WTC11 (cell line): ENCODE measurements at regions not wholly inside any gene's neighbourhood (a gene's known extent, or its start where the extent isn't known, plus 50 kb on each side); places are given as distances from the start of the nearest gene placed in this dataset.

Source experiments
- ATAC-seq: fragments of 200-7000 bp; cut with Tn5 transposase; 2 replicates; pipeline ENCODE4 v1.10.0; 2021; ENCODE audit warnings: mild to moderate bottlenecking, moderate library complexity
- CTCF ChIA-PET: fragments of 300-600 bp; sonication (Branson Sonifier 250); formaldehyde crosslinking; loops from one replicate; lab custom pipeline; 2021; ENCODE audit warnings: antibody characterized with exemption; lab: Charles Lee
- POLR2A ChIA-PET: fragments of 350-600 bp; sonication (Branson Sonifier 250); formaldehyde crosslinking; loops from one replicate; lab custom pipeline; 2021; ENCODE audit warnings: antibody characterized with exemption; lab: Charles Lee
- DNase-seq: peaks from one replicate; pipeline ENCODE4 v3.0.0; 2021; ENCODE audit warnings: low spot score
- H3K27ac Mint-ChIP-seq: 2 replicates; pipeline ENCODE4 v1.8.0; 2021; ENCODE audit warnings: mixed read lengths
- H3K27me3 Mint-ChIP-seq: 2 replicates; pipeline ENCODE4 v1.8.0; 2021; ENCODE audit warnings: low read depth, mild to moderate bottlenecking, moderate library complexity, mixed read lengths
- H3K36me3 Mint-ChIP-seq: 2 replicates; pipeline ENCODE4 v1.8.0; 2021; ENCODE audit warnings: mixed read lengths
- H3K4me1 Mint-ChIP-seq: 2 replicates; pipeline ENCODE4 v1.8.0; 2022; ENCODE audit warnings: mixed read lengths
- H3K4me3 Mint-ChIP-seq: 2 replicates; pipeline ENCODE4 v1.8.0; 2021; ENCODE audit warnings: mild to moderate bottlenecking, moderate library complexity, mixed read lengths
- H3K9me3 Mint-ChIP-seq: 2 replicates; pipeline ENCODE4 v1.8.0; 2021; ENCODE audit warnings: mixed read lengths
- CDX4 ChIP-seq: fragments of 250-450 bp; sonication (Bioruptor Pico); IDR thresholded peaks from 2 replicates; pipeline ENCODE4 v1.9.0; 2021; ENCODE audit warnings: moderate library complexity, mild to moderate bottlenecking, inconsistent platforms, borderline replicate concordance
- E2F4 ChIP-seq: sonication (generic); formaldehyde crosslinking; IDR thresholded peaks from 2 replicates; pipeline ENCODE4 v1.8.1; 2022; ENCODE audit warnings: low read depth, mild to moderate bottlenecking, moderate library complexity, missing genetic modification reagents, borderline replicate concordance
- EMX1 ChIP-seq: fragments of 250-450 bp; sonication (Bioruptor Pico); IDR thresholded peaks from 2 replicates; pipeline ENCODE4 v1.8.0; 2021; ENCODE audit warnings: mild to moderate bottlenecking
- ERG ChIP-seq: fragments of 250-450 bp; sonication (Bioruptor Pico); IDR thresholded peaks from 2 replicates; pipeline ENCODE4 v1.8.0; 2021; ENCODE audit warnings: mild to moderate bottlenecking
- ESRRA ChIP-seq: sonication (generic); formaldehyde crosslinking; IDR thresholded peaks from 2 replicates; pipeline ENCODE4 v1.8.1; 2022; ENCODE audit warnings: mild to moderate bottlenecking, missing genetic modification reagents, borderline replicate concordance
- FOXK1 ChIP-seq: sonication (generic); formaldehyde crosslinking; IDR thresholded peaks from 2 replicates; pipeline ENCODE4 v1.8.0; 2022; ENCODE audit warnings: mild to moderate bottlenecking, moderate library complexity, missing genetic modification reagents
- GTF2I ChIP-seq: fragments of 250-450 bp; sonication (Bioruptor Pico); conservative IDR thresholded peaks from 2 replicates; pipeline ENCODE4 v1.4.0; 2021; ENCODE audit warnings: mild to moderate bottlenecking
- MXD4 ChIP-seq: fragments of 250-450 bp; sonication (Bioruptor Pico); IDR thresholded peaks from 2 replicates; pipeline ENCODE4 v1.8.0; 2021; ENCODE audit warnings: mild to moderate bottlenecking, moderate library complexity, borderline replicate concordance
- MYBL2 ChIP-seq: sonication (generic); formaldehyde crosslinking; IDR thresholded peaks from 2 replicates; pipeline ENCODE4 v1.8.1; 2023; ENCODE audit warnings: mild to moderate bottlenecking, moderate library complexity, missing genetic modification reagents
- NR1H2 ChIP-seq: sonication (generic); formaldehyde crosslinking; IDR thresholded peaks from 2 replicates; pipeline ENCODE4 v1.9.0; 2021; ENCODE audit warnings: mild to moderate bottlenecking, moderate library complexity, missing genetic modification reagents
- SOX15 ChIP-seq: fragments of 250-450 bp; sonication (Bioruptor Pico); IDR thresholded peaks from 2 replicates; pipeline ENCODE4 v1.9.0; 2021; ENCODE audit warnings: mild to moderate bottlenecking
- ZNF121 ChIP-seq: sonication (generic); formaldehyde crosslinking; IDR thresholded peaks from 2 replicates; pipeline ENCODE4 v1.8.0; 2023; ENCODE audit warnings: missing genetic modification reagents
- ZNF219 ChIP-seq: sonication (generic); formaldehyde crosslinking; IDR thresholded peaks from 2 replicates; pipeline ENCODE4 v1.8.0; 2023; ENCODE audit warnings: missing genetic modification reagents, mild to moderate bottlenecking, borderline replicate concordance
- TF ChIP-seq, protein P1 (sequence below): sonication (generic); formaldehyde crosslinking; IDR thresholded peaks from 2 replicates; pipeline ENCODE4 v1.8.0; 2023; ENCODE audit warnings: missing genetic modification reagents, mild to moderate bottlenecking, borderline replicate concordance
- TF ChIP-seq, protein P2 (sequence below): sonication (generic); formaldehyde crosslinking; IDR thresholded peaks from 2 replicates; pipeline ENCODE4 v1.8.0; 2022; ENCODE audit warnings: mild to moderate bottlenecking, missing genetic modification reagents
- TF ChIP-seq, protein P3 (sequence below): sonication (generic); formaldehyde crosslinking; IDR thresholded peaks from 2 replicates; pipeline ENCODE4 v1.8.0; 2022; ENCODE audit warnings: mild to moderate bottlenecking, missing genetic modification reagents
- TF ChIP-seq, protein P4 (sequence below): sonication (generic); formaldehyde crosslinking; IDR thresholded peaks from 2 replicates; pipeline ENCODE4 v1.8.1; 2023; ENCODE audit warnings: mild to moderate bottlenecking, missing genetic modification reagents, borderline replicate concordance
- TF ChIP-seq, protein P5 (sequence below): sonication (generic); formaldehyde crosslinking; IDR thresholded peaks from 2 replicates; pipeline ENCODE4 v1.8.1; 2023; ENCODE audit warnings: mild to moderate bottlenecking, missing genetic modification reagents, moderate library complexity

- Mint-ChIP-seq H3K4me1 (peaks cover 14% of the 10 kb centered on the region), H3K27me3 (no peaks in the 10 kb centered on the region), H3K36me3 (peaks cover 4% of the 10 kb centered on the region; the same call in 1 of the 2 replicates)
- no peak for DNase-seq
- TF ChIP-seq MXD4 (CRISPR knock-in tag) (no peak), FOXK1 (CRISPR knock-in tag) (no peak), MYBL2 (CRISPR knock-in tag) (no peak), ZNF121 (CRISPR knock-in tag) (no peak), EMX1 (CRISPR knock-in tag) (no peak), GTF2I (CRISPR knock-in tag) (no peak)
- TF ChIP-seq, protein P1, sequence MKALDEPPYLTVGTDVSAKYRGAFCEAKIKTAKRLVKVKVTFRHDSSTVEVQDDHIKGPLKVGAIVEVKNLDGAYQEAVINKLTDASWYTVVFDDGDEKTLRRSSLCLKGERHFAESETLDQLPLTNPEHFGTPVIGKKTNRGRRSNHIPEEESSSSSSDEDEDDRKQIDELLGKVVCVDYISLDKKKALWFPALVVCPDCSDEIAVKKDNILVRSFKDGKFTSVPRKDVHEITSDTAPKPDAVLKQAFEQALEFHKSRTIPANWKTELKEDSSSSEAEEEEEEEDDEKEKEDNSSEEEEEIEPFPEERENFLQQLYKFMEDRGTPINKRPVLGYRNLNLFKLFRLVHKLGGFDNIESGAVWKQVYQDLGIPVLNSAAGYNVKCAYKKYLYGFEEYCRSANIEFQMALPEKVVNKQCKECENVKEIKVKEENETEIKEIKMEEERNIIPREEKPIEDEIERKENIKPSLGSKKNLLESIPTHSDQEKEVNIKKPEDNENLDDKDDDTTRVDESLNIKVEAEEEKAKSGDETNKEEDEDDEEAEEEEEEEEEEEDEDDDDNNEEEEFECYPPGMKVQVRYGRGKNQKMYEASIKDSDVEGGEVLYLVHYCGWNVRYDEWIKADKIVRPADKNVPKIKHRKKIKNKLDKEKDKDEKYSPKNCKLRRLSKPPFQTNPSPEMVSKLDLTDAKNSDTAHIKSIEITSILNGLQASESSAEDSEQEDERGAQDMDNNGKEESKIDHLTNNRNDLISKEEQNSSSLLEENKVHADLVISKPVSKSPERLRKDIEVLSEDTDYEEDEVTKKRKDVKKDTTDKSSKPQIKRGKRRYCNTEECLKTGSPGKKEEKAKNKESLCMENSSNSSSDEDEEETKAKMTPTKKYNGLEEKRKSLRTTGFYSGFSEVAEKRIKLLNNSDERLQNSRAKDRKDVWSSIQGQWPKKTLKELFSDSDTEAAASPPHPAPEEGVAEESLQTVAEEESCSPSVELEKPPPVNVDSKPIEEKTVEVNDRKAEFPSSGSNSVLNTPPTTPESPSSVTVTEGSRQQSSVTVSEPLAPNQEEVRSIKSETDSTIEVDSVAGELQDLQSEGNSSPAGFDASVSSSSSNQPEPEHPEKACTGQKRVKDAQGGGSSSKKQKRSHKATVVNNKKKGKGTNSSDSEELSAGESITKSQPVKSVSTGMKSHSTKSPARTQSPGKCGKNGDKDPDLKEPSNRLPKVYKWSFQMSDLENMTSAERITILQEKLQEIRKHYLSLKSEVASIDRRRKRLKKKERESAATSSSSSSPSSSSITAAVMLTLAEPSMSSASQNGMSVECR, result no peak
- TF ChIP-seq, protein P2, sequence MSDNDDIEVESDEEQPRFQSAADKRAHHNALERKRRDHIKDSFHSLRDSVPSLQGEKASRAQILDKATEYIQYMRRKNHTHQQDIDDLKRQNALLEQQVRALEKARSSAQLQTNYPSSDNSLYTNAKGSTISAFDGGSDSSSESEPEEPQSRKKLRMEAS (CRISPR knock-in tag), result no peak
- TF ChIP-seq, protein P3, sequence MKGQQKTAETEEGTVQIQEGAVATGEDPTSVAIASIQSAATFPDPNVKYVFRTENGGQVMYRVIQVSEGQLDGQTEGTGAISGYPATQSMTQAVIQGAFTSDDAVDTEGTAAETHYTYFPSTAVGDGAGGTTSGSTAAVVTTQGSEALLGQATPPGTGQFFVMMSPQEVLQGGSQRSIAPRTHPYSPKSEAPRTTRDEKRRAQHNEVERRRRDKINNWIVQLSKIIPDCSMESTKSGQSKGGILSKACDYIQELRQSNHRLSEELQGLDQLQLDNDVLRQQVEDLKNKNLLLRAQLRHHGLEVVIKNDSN (CRISPR knock-in tag), result no peak
- TF ChIP-seq, all 79 proteins: peak for 0
- H3K27ac Mint-ChIP-seq, result no peak overlapping the region
- POLR2A ChIA-PET, result no interaction called here
- no peak overlapping the region for H3K4me3 Mint-ChIP-seq
- peaks cover 21% of the 10 kb centered on the region for H3K9me3 Mint-ChIP-seq
- CTCF ChIA-PET, result interaction anchor here (1.1 kb wide), 1 partner anchor 353 kb away, joined by 3 read pairs; no protein-coding TSS in a partner anchor
- no peak for ATAC-seq
Measured at GRCh38 chr6:139722530-139722929, 348.1 kb upstream of the CITED2 start.

DNA sequence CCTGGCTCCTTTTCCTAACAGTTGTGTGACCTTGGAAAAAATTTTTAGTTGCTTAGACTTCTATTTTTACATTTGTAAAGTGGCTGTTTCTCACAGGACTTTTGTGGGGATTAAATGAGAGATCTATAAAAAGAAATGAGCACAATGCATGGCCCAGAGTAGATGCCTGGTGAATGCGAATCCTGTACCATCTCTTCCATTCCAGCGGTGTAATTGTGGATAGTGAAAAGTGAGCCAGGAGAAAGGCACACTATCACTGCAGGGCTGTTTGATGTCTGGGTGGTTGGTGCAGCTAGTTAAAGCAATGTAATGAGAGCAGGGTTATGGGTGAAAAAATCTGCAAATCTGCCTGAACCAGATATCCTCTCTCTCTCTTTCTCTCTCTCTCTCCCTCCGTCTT is 347.5 kb upstream of the CITED2 start:
- H3K27me3 Mint-ChIP-seq, result no peaks in the 10 kb centered on the region
- H3K9me3 Mint-ChIP-seq, result peaks cover 18% of the 10 kb centered on the region
- H3K36me3 Mint-ChIP-seq, result peaks cover 4% of the 10 kb centered on the region; the same call in 1 of the 2 replicates
- ATAC-seq, result no peak
- ChIA-PET CTCF (interaction anchor here (1.1 kb wide), 1 partner anchor 353 kb away, joined by 3 read pairs; no protein-coding TSS in a partner anchor), POLR2A (no interaction called here)
- no peak for DNase-seq
- H3K4me3 Mint-ChIP-seq, result no peak overlapping the region
- peaks cover 14% of the 10 kb centered on the region for H3K4me1 Mint-ChIP-seq
- H3K27ac Mint-ChIP-seq, result no peak overlapping the region; the same call in 1 of the 2 replicates
- TF ChIP-seq ZNF219 (CRISPR knock-in tag) (no peak), ERG (no peak)

DNA sequence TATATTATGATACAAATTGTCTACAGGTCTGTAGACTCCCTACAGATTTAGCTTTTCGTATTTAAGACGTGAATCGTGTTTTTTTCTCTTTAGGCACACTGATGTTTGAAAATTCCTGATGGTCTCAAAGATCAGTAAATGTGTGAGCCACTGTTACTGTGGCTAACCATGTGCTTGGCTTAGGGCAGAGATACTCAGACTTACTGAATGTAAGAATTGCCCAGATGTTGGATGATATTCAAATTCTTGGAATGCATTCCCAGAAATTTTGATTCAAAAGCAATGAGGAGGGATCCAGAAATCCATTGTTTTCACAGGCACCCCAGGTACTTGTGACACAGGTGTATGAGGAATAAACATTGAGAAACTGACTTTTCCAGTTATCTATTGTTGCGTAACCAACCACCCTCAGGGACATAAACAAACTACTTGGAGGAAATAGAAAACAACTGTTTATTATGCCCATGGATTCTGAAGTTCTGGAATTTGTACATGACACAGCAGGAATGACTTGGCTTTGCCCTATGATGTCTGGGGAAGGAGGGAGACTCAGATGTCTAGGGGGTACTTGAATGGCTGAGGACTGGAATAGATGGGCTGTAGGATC is 339.6 kb upstream of the CITED2 start:
- no peak for DNase-seq
- no peaks in the 10 kb centered on the region for H3K9me3 Mint-ChIP-seq
- H3K4me1 Mint-ChIP-seq, result peaks cover 10% of the 10 kb centered on the region
- H3K36me3 Mint-ChIP-seq, result no peaks in the 10 kb centered on the region
- H3K27me3 Mint-ChIP-seq, result no peaks in the 10 kb centered on the region
- no peak overlapping the region for H3K4me3 Mint-ChIP-seq
- no peak for ATAC-seq
- ChIA-PET CTCF (no interaction called here), POLR2A (no interaction called here)
- no peak overlapping the region for H3K27ac Mint-ChIP-seq
- TF ChIP-seq, protein P4, sequence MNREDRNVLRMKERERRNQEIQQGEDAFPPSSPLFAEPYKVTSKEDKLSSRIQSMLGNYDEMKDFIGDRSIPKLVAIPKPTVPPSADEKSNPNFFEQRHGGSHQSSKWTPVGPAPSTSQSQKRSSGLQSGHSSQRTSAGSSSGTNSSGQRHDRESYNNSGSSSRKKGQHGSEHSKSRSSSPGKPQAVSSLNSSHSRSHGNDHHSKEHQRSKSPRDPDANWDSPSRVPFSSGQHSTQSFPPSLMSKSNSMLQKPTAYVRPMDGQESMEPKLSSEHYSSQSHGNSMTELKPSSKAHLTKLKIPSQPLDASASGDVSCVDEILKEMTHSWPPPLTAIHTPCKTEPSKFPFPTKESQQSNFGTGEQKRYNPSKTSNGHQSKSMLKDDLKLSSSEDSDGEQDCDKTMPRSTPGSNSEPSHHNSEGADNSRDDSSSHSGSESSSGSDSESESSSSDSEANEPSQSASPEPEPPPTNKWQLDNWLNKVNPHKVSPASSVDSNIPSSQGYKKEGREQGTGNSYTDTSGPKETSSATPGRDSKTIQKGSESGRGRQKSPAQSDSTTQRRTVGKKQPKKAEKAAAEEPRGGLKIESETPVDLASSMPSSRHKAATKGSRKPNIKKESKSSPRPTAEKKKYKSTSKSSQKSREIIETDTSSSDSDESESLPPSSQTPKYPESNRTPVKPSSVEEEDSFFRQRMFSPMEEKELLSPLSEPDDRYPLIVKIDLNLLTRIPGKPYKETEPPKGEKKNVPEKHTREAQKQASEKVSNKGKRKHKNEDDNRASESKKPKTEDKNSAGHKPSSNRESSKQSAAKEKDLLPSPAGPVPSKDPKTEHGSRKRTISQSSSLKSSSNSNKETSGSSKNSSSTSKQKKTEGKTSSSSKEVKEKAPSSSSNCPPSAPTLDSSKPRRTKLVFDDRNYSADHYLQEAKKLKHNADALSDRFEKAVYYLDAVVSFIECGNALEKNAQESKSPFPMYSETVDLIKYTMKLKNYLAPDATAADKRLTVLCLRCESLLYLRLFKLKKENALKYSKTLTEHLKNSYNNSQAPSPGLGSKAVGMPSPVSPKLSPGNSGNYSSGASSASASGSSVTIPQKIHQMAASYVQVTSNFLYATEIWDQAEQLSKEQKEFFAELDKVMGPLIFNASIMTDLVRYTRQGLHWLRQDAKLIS (CRISPR knock-in tag), result no peak
- TF ChIP-seq ESRRA (CRISPR knock-in tag) (no peak), NR1H2 (CRISPR knock-in tag) (no peak), E2F4 (no peak), SOX15 (CRISPR knock-in tag) (no peak), CDX4 (no peak)
- TF ChIP-seq, protein P5, sequence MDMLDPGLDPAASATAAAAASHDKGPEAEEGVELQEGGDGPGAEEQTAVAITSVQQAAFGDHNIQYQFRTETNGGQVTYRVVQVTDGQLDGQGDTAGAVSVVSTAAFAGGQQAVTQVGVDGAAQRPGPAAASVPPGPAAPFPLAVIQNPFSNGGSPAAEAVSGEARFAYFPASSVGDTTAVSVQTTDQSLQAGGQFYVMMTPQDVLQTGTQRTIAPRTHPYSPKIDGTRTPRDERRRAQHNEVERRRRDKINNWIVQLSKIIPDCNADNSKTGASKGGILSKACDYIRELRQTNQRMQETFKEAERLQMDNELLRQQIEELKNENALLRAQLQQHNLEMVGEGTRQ (CRISPR knock-in tag), result no peak
